ENCODE measurements at regions not wholly inside any gene's neighbourhood (a gene's known extent, or its start where the extent isn't known, plus 50 kb on each side); places are given as distances from the start of the nearest gene placed in this dataset.

- Histone ChIP-seq H4K20me1 (ENCODE audit: low read length) (no peaks in the 10 kb centered on the region), H3K4me3 (ENCODE audit: low read length) (no peak overlapping the region), H3F3A (ENCODE audit: low read length, unreplicated experiment) (no peaks in the 10 kb centered on the region), H3K27me3 (ENCODE audit: low read length) (no peaks in the 10 kb centered on the region), H2AFZ (ENCODE audit: low read length) (no peak overlapping the region), H3K9me2 (replicated peaks; ENCODE audit: low read length) (no peaks in the 10 kb centered on the region), H3K27ac (ENCODE audit: low read length) (no peak overlapping the region), H3K4me2 (ENCODE audit: low read length) (no peak overlapping the region), H3K79me2 (ENCODE audit: low read length) (no peaks in the 10 kb centered on the region), H3K9ac (ENCODE audit: low read length) (no peak overlapping the region), H3K4me1 (ENCODE audit: insufficient read depth, low read length) (no peaks in the 10 kb centered on the region), H3K9me3 (ENCODE audit: low read length) (no peaks in the 10 kb centered on the region), H3K36me3 (ENCODE audit: low read depth, low read length) (no peaks in the 10 kb centered on the region)
- DNase-seq (no peak), ATAC-seq (peak; percentile 16; the same call in 1 of the 2 replicates)
- ChIA-PET CTCF (no interaction called here), POLR2A (ENCODE audit: unreplicated experiment) (interaction anchor here (0.6 kb wide), 1 partner anchor 478 kb away, joined by 19 read pairs; no protein-coding TSS in a partner anchor)
- no TSS peak for BruUV-seq (replicated peaks)
- intact Hi-C loops (cut with micrococcal nuclease), result no loop called here
- TF ChIP-seq EZH2 (IDR thresholded peaks at IDR 0.05; ENCODE audit: low read length, unreplicated experiment) (no peak), EZH2phosphoT487 (IDR thresholded peaks at IDR 0.05; ENCODE audit: borderline replicate concordance, low read length) (no peak)
- TF ChIP-seq, protein P1, sequence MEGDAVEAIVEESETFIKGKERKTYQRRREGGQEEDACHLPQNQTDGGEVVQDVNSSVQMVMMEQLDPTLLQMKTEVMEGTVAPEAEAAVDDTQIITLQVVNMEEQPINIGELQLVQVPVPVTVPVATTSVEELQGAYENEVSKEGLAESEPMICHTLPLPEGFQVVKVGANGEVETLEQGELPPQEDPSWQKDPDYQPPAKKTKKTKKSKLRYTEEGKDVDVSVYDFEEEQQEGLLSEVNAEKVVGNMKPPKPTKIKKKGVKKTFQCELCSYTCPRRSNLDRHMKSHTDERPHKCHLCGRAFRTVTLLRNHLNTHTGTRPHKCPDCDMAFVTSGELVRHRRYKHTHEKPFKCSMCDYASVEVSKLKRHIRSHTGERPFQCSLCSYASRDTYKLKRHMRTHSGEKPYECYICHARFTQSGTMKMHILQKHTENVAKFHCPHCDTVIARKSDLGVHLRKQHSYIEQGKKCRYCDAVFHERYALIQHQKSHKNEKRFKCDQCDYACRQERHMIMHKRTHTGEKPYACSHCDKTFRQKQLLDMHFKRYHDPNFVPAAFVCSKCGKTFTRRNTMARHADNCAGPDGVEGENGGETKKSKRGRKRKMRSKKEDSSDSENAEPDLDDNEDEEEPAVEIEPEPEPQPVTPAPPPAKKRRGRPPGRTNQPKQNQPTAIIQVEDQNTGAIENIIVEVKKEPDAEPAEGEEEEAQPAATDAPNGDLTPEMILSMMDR (conservative IDR thresholded peaks at IDR 0.05; ENCODE audit: low read depth, low read length), result no peak
These were observed 70.3 kb upstream of the MYL10 start for GRCh38 chr7:101699399-101699798.

- H3K27ac ChIP-seq (ENCODE audit: low read length), result no peak overlapping the region
- TF ChIP-seq EZH2 (IDR thresholded peaks at IDR 0.05; ENCODE audit: low read length, unreplicated experiment), result no peak
- TF ChIP-seq EZH2phosphoT487 (IDR thresholded peaks at IDR 0.05; ENCODE audit: borderline replicate concordance, low read length), result no peak
- TF ChIP-seq, protein P1 (conservative IDR thresholded peaks at IDR 0.05; ENCODE audit: low read depth, low read length), result no peak
- ChIA-PET CTCF (no interaction called here), POLR2A (ENCODE audit: unreplicated experiment) (no interaction called here)
- intact Hi-C loops (cut with micrococcal nuclease), result no loop called here
- H3K4me1 ChIP-seq (ENCODE audit: insufficient read depth, low read length), result no peaks in the 10 kb centered on the region
- no peaks in the 10 kb centered on the region for H4K20me1 ChIP-seq (ENCODE audit: low read length)
- BruUV-seq (replicated peaks), result no TSS peak
- DNase-seq (peak; percentile 12), ATAC-seq (no peak)
- no peaks in the 10 kb centered on the region for H3K36me3 ChIP-seq (ENCODE audit: low read depth, low read length)
- 0 out of 2 replicates have a peak overlapping the region, but pooled peaks have one; percentile 8 for H3K4me2 ChIP-seq (ENCODE audit: low read length)
- no peak overlapping the region for H3K9ac ChIP-seq (ENCODE audit: low read length)
- no peaks in the 10 kb centered on the region for H3F3A ChIP-seq (ENCODE audit: low read length, unreplicated experiment)
- H2AFZ ChIP-seq (ENCODE audit: low read length), result no peak overlapping the region
- no peak overlapping the region for H3K4me3 ChIP-seq (ENCODE audit: low read length)
- H3K9me2 ChIP-seq (replicated peaks; ENCODE audit: low read length), result no peaks in the 10 kb centered on the region
- H3K9me3 ChIP-seq (ENCODE audit: low read length), result no peaks in the 10 kb centered on the region
- H3K79me2 ChIP-seq (ENCODE audit: low read length), result no peaks in the 10 kb centered on the region
- no peaks in the 10 kb centered on the region for H3K27me3 ChIP-seq (ENCODE audit: low read length)
These were observed 71.1 kb upstream of the MYL10 start for GRCh38 chr7:101699881-101700823.
